ENCODE measurements at regions not wholly inside any gene's neighbourhood (a gene's known extent, or its start where the extent isn't known, plus 50 kb on each side); places are given as distances from the start of the nearest gene placed in this dataset.
"Not testable (repeated sequence)": the region's sequence is repeated elsewhere in the genome, so short reads cannot be mapped to it uniquely, and the experiment has no call there.

GRCh38 chrX:75593186-75593585 lies 70.3 kb upstream of the ZDHHC15 start:
- H3K9me3 ChIP-seq (ENCODE audit: insufficient read depth in 2 of 2, low read depth in 1 of 2, low read length in 1 of 2); POLR2A ChIA-PET (ENCODE audit: partially characterized antibody); H2AFZ ChIP-seq (ENCODE audit: low read length); H3K18ac ChIP-seq (ENCODE audit: extremely low read depth, low read length); H3K9ac ChIP-seq (replicated peaks in 1 of 4; ENCODE audit: extremely low read depth in 1 of 4, low read depth in 3 of 4, low read length in 3 of 4); H2BK120ac ChIP-seq (replicated peaks; ENCODE audit: low read depth, low read length); H3K14ac ChIP-seq (ENCODE audit: insufficient read length); H3K56ac ChIP-seq (replicated peaks; ENCODE audit: insufficient read length, low read depth, low read length); H3K36me3 ChIP-seq (ENCODE audit: control insufficient read depth in 2 of 4, insufficient read depth in 4 of 4, low read length in 3 of 4); FAIRE-seq; H3K79me2 ChIP-seq (ENCODE audit: control insufficient read depth in 1 of 2, insufficient read depth in 2 of 2, low read length in 2 of 2); DNase-seq (ENCODE audit: low read depth in 1 of 2, low spot score in 2 of 2); H3K23me2 ChIP-seq (ENCODE audit: low read depth, low read length); H2BK5ac ChIP-seq (ENCODE audit: low read depth, low read length); H2BK15ac ChIP-seq (ENCODE audit: low read length); H4K91ac ChIP-seq (replicated peaks; ENCODE audit: insufficient read length, low read length); H4K8ac ChIP-seq (ENCODE audit: extremely low read depth, insufficient read depth, low read length); H3K23ac ChIP-seq (ENCODE audit: insufficient read length); H4K5ac ChIP-seq (ENCODE audit: insufficient read length, low read depth, low read length); H3K4me1 ChIP-seq (replicated peaks in 1 of 4; ENCODE audit: control insufficient read depth in 3 of 4, insufficient read depth in 4 of 4, low read length in 3 of 4); H3K27me3 ChIP-seq (replicated peaks in 1 of 4; ENCODE audit: control insufficient read depth in 3 of 4, extremely low read depth in 1 of 4, insufficient read depth in 3 of 4, low read length in 3 of 4); H3K79me1 ChIP-seq (ENCODE audit: low read depth, low read length); H3K4ac ChIP-seq (replicated peaks; ENCODE audit: insufficient read length, low read depth, low read length); H3K4me3 ChIP-seq (ENCODE audit: extremely low read depth in 1 of 4, insufficient read depth in 2 of 4, low read depth in 3 of 4, low read length in 4 of 4); H4K20me1 ChIP-seq (replicated peaks in 1 of 2; ENCODE audit: control insufficient read depth in 1 of 2, insufficient read depth in 2 of 2, low read length in 2 of 2); H2BK12ac ChIP-seq (ENCODE audit: low read depth, low read length); H3K4me2 ChIP-seq (ENCODE audit: insufficient read depth in 1 of 2, low read depth in 2 of 2, low read length in 2 of 2); H2AK5ac ChIP-seq (ENCODE audit: low read depth, low read length); H3K27ac ChIP-seq (ENCODE audit: low read depth, low read length); H2BK20ac ChIP-seq (ENCODE audit: low read length): not testable (repeated sequence)
- WGBS, 2 experiments (ENCODE audit: extremely low coverage in 1 of 2, insufficient coverage in 1 of 2, insufficient read length in 1 of 2, insufficient replicate concordance in 2 of 2, low coverage in 1 of 2, low lambda C conversion rate in 2 of 2, missing lambda C conversion rate in 1 of 2) = 86% methylated on average over 5 of the region's 7 CpGs; no CpG with 5 or more reads in 1 of the 2 experiments
- CTCF ChIA-PET (ENCODE audit: partially characterized antibody) = interaction anchor here (0.5 kb wide), 1 partner anchor 48 kb away, joined by 3 read pairs; no protein-coding TSS in a partner anchor

Data from H1 (cell line).